ENCODE measurements at regions not wholly inside any gene's neighbourhood (a gene's known extent, or its start where the extent isn't known, plus 50 kb on each side); places are given as distances from the start of the nearest gene placed in this dataset.

DNA sequence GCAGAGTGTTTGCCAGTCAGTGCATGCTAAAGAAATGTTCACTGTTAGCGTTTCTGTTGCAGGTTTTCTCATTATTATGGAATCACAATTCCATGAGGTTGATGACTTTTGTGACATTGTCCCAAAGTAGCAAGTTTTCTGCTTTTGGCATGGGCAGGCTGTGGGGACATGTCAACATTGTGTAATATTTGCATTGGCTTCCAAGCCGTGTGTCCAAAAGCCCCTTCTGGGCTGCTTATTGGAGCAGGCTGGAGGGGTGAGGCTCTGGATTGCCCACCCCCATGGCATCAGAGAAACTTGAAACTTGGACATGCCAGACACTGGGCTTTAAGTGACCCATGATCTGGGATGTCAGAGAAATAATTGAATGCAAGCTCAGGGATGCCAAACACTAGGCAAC is 90.7 kb downstream of the RTL9 start:
- dilution Hi-C loops (cut with MboI; ENCODE audit: extremely low pct_ligation_motif_present, low sequenced_read_pairs), result no loop called here
- Histone ChIP-seq H2AFZ (ENCODE audit: low read depth, low read length) (no peak overlapping the region), H3K4me3 (replicated peaks in 1 of 3; ENCODE audit: insufficient read depth in 1 of 3, low read depth in 1 of 3, low read length in 3 of 3) (no peak overlapping the region), H4K20me1 (replicated peaks; ENCODE audit: control insufficient read depth, extremely low read depth, insufficient read depth, low read length) (no peaks in the 10 kb centered on the region), H3K79me2 (ENCODE audit: control insufficient read depth, insufficient read depth, low read length) (no peaks in the 10 kb centered on the region), H3K4me2 (ENCODE audit: insufficient read depth, low read length) (no peak overlapping the region), H3K27ac (ENCODE audit: insufficient read depth, low read depth, low read length) (no peak overlapping the region), H3K36me3 (ENCODE audit: control insufficient read depth in 2 of 2, extremely low read depth in 1 of 2, insufficient read depth in 2 of 2, low read length in 2 of 2) (no peaks in the 10 kb centered on the region), H3K9me3 (replicated peaks; ENCODE audit: control insufficient read depth, insufficient read depth, low read length) (no peaks in the 10 kb centered on the region), H3K4me1 (ENCODE audit: control insufficient read depth, extremely low read depth, insufficient read depth, low read length) (no peaks in the 10 kb centered on the region), H3K9ac (replicated peaks; ENCODE audit: extremely low read depth, insufficient read depth, low read length) (no peak overlapping the region), H3K27me3 (ENCODE audit: control insufficient read depth in 2 of 2, insufficient read depth in 2 of 2, low read length in 2 of 2) (peaks cover 3 to 5% of the 10 kb centered on the region in 2 experiments), H3K9me1 (replicated peaks; ENCODE audit: control insufficient read depth, extremely low read depth, insufficient read depth, low read length) (no peaks in the 10 kb centered on the region)
- no peak for FAIRE-seq
- ChIA-PET CTCF (interaction anchor here (0.6 to 2.4 kb wide), 2 partner anchors 398 to 1380 kb away, joined by 5 to 10 read pairs; no protein-coding TSS in a partner anchor), POLR2A (no interaction called here)
- BruUV-seq (replicated peaks), result no TSS peak
- DNase-seq (ENCODE audit: low read depth, low spot score), result no peak
- TF ChIP-seq FOS (IDR thresholded peaks at IDR 0.05; ENCODE audit: borderline replicate concordance, insufficient read depth, low read length) (no peak), JUN (IDR thresholded peaks at IDR 0.05; ENCODE audit: borderline replicate concordance, insufficient read depth, insufficient read length, low read depth) (no peak), POLR2AphosphoS5 (IDR thresholded peaks at IDR 0.05; ENCODE audit: insufficient read depth, low read depth, low read length) (no peak)
- intact Hi-C loops (cut with micrococcal nuclease), result no loop called here

GRCh38 chrX:110450050-110450449 is 91.4 kb downstream of the RTL9 start:
- no peaks in the 10 kb centered on the region for H3K9me3 ChIP-seq (replicated peaks; ENCODE audit: control insufficient read depth, insufficient read depth, low read length)
- peaks cover 3 to 5% of the 10 kb centered on the region in 2 experiments for H3K27me3 ChIP-seq (ENCODE audit: control insufficient read depth in 2 of 2, insufficient read depth in 2 of 2, low read length in 2 of 2)
- DNase-seq (ENCODE audit: low read depth, low spot score) (peak; percentile 56), FAIRE-seq (peak; percentile 87)
- H3K36me3 ChIP-seq (ENCODE audit: control insufficient read depth in 2 of 2, extremely low read depth in 1 of 2, insufficient read depth in 2 of 2, low read length in 2 of 2), result no peaks in the 10 kb centered on the region
- CTCF ChIA-PET, result no interaction called here
- no TSS peak for BruUV-seq (replicated peaks)
- H3K4me1 ChIP-seq (ENCODE audit: control insufficient read depth, extremely low read depth, insufficient read depth, low read length), result no peaks in the 10 kb centered on the region
- TF ChIP-seq GATA2 (IDR thresholded peaks at IDR 0.05; ENCODE audit: insufficient read depth, insufficient read length, low read depth, low read length), result no peak
- TF ChIP-seq, protein P1, sequence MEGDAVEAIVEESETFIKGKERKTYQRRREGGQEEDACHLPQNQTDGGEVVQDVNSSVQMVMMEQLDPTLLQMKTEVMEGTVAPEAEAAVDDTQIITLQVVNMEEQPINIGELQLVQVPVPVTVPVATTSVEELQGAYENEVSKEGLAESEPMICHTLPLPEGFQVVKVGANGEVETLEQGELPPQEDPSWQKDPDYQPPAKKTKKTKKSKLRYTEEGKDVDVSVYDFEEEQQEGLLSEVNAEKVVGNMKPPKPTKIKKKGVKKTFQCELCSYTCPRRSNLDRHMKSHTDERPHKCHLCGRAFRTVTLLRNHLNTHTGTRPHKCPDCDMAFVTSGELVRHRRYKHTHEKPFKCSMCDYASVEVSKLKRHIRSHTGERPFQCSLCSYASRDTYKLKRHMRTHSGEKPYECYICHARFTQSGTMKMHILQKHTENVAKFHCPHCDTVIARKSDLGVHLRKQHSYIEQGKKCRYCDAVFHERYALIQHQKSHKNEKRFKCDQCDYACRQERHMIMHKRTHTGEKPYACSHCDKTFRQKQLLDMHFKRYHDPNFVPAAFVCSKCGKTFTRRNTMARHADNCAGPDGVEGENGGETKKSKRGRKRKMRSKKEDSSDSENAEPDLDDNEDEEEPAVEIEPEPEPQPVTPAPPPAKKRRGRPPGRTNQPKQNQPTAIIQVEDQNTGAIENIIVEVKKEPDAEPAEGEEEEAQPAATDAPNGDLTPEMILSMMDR (IDR thresholded peaks at IDR 0.05; ENCODE audit: extremely low read depth in 1 of 2, insufficient read depth in 1 of 2, low read depth in 1 of 2, low read length in 2 of 2), result peak; percentile 49 to 58
- TF ChIP-seq JUN (IDR thresholded peaks at IDR 0.05; ENCODE audit: borderline replicate concordance, insufficient read depth, insufficient read length, low read depth), result no peak
- no peak for TF ChIP-seq MYC (IDR thresholded peaks at IDR 0.05; ENCODE audit: low read depth, low read length)
- H3K9me1 ChIP-seq (replicated peaks; ENCODE audit: control insufficient read depth, extremely low read depth, insufficient read depth, low read length), result no peaks in the 10 kb centered on the region
- no peak overlapping the region for H3K9ac ChIP-seq (replicated peaks; ENCODE audit: extremely low read depth, insufficient read depth, low read length)
- H3K4me2 ChIP-seq (ENCODE audit: insufficient read depth, low read length), result no peak overlapping the region
- no peak overlapping the region for H3K27ac ChIP-seq (ENCODE audit: insufficient read depth, low read depth, low read length)
- no peaks in the 10 kb centered on the region for H3K79me2 ChIP-seq (ENCODE audit: control insufficient read depth, insufficient read depth, low read length)
- no peaks in the 10 kb centered on the region for H4K20me1 ChIP-seq (replicated peaks; ENCODE audit: control insufficient read depth, extremely low read depth, insufficient read depth, low read length)
- no peak overlapping the region for H3K4me3 ChIP-seq (replicated peaks in 1 of 3; ENCODE audit: insufficient read depth in 1 of 3, low read depth in 1 of 3, low read length in 3 of 3)
- dilution Hi-C loops (cut with MboI; ENCODE audit: extremely low pct_ligation_motif_present, low sequenced_read_pairs), result no loop called here
- POLR2A ChIA-PET, result no interaction called here
- intact Hi-C loops (cut with micrococcal nuclease), result loop anchor here (1.0 kb wide), 2 partner anchors 397 to 402 kb away; no protein-coding TSS in a partner anchor
- H2AFZ ChIP-seq (ENCODE audit: low read depth, low read length), result no peak overlapping the region
